H9 (cell line): ENCODE measurements at regions not wholly inside any gene's neighbourhood (a gene's known extent, or its start where the extent isn't known, plus 50 kb on each side); places are given as distances from the start of the nearest gene placed in this dataset.

ENCODE experiments used
- DNase-seq: peaks from one replicate; pipeline ENCODE4 v3.0.0-alpha.2; 2017
- H2AFZ ChIP-seq: one replicate; pipeline ENCODE4 v1.6.1; 2013; ENCODE audit warnings: mild to moderate bottlenecking, low read length, control low read depth, moderate library complexity
- H2AK5ac ChIP-seq: 2 replicates; pipeline ENCODE4 v1.6.1; 2013; ENCODE audit warnings: low read length, control low read depth, mixed read lengths; ENCODE audit not compliant: insufficient read length
- H2BK120ac ChIP-seq: one replicate; pipeline ENCODE4 v1.6.1; 2013; ENCODE audit warnings: low read depth, mild to moderate bottlenecking, low read length, control low read depth, inconsistent platforms; ENCODE audit not compliant: poor library complexity, severe bottlenecking
- H2BK12ac ChIP-seq: 2 replicates; pipeline ENCODE4 v1.6.1; 2013; ENCODE audit warnings: low read length, control low read depth, mixed read lengths, low read depth; ENCODE audit not compliant: insufficient read length
- H2BK15ac ChIP-seq: 2 replicates; pipeline ENCODE4 v1.6.1; 2013; ENCODE audit warnings: low read depth, low read length, control low read depth
- H2BK20ac ChIP-seq: one replicate; pipeline ENCODE4 v1.6.1; 2013; ENCODE audit warnings: low read depth, mild to moderate bottlenecking, low read length, control low read depth, inconsistent platforms; ENCODE audit not compliant: poor library complexity, severe bottlenecking
- H2BK5ac ChIP-seq: 2 replicates; pipeline ENCODE4 v1.6.1; 2013; ENCODE audit warnings: low read length, control low read depth, mixed read lengths; ENCODE audit not compliant: insufficient read length
- H3K14ac ChIP-seq: 2 replicates; pipeline ENCODE4 v1.6.1; 2013; ENCODE audit warnings: low read length, control low read depth; ENCODE audit not compliant: insufficient read depth
- H3K18ac ChIP-seq: 2 replicates; pipeline ENCODE4 v1.6.1; 2013; ENCODE audit warnings: low read depth, mild to moderate bottlenecking, mixed read lengths, low read length, control low read depth; ENCODE audit not compliant: insufficient read length
- H3K23ac ChIP-seq: 2 replicates; pipeline ENCODE4 v1.6.1; 2013; ENCODE audit warnings: low read length, control low read depth, mixed read lengths, low read depth; ENCODE audit not compliant: insufficient read length
- H3K23me2 ChIP-seq: 2 replicates; pipeline ENCODE4 v1.6.1; 2013; ENCODE audit warnings: low read depth, mild to moderate bottlenecking, mixed read lengths, low read length, control low read depth; ENCODE audit not compliant: insufficient read length, poor library complexity, severe bottlenecking
- H3K27ac ChIP-seq: 2 replicates; pipeline ENCODE4 v1.5.1; 2013; ENCODE audit warnings: low read length, control low read depth, mixed read lengths, low read depth; ENCODE audit not compliant: insufficient read length
- H3K27me3 ChIP-seq: 2 replicates; pipeline ENCODE4 v1.6.1; 2013; ENCODE audit warnings: low read length, control low read depth, inconsistent platforms; ENCODE audit not compliant: insufficient read depth
- H3K4ac ChIP-seq: 2 replicates; pipeline ENCODE4 v1.6.1; 2013; ENCODE audit warnings: low read depth, mild to moderate bottlenecking, control low read depth, inconsistent platforms, low read length, moderate library complexity
- H3K4me1 ChIP-seq: 2 replicates; pipeline ENCODE4 v1.6.1; 2013; ENCODE audit warnings: low read length, control low read depth, inconsistent platforms; ENCODE audit not compliant: insufficient read depth
- H3K4me2 ChIP-seq: 2 replicates; pipeline ENCODE4 v1.6.1; 2013; ENCODE audit warnings: low read length, control low read depth, mixed read lengths; ENCODE audit not compliant: insufficient read length, insufficient read depth
- H3K56ac ChIP-seq: 2 replicates; pipeline ENCODE4 v1.6.1; 2013; ENCODE audit warnings: low read depth, mild to moderate bottlenecking, mixed read lengths, low read length, control low read depth; ENCODE audit not compliant: insufficient read length
- H3K79me1 ChIP-seq: 2 replicates; pipeline ENCODE4 v1.6.1; 2013; ENCODE audit warnings: low read depth, mild to moderate bottlenecking, moderate library complexity, low read length, control low read depth, inconsistent platforms; ENCODE audit not compliant: insufficient read depth, poor library complexity, severe bottlenecking
- H3K79me2 ChIP-seq: 2 replicates; pipeline ENCODE4 v1.6.1; 2013; ENCODE audit warnings: low read length, control low read depth, inconsistent platforms; ENCODE audit not compliant: insufficient read depth
- H3K9ac ChIP-seq: 2 replicates; pipeline ENCODE4 v1.6.1; 2013; ENCODE audit warnings: low read length, control low read depth, mixed read lengths; ENCODE audit not compliant: insufficient read length; ENCODE audit errors: extremely low read depth
- H3K9me3 ChIP-seq: one replicate; pipeline ENCODE4 v1.6.1; 2013; ENCODE audit warnings: low read depth, low read length, inconsistent platforms; ENCODE audit not compliant: control insufficient read depth
- H3T11ph ChIP-seq: one replicate; pipeline ENCODE4 v1.6.1; 2013; ENCODE audit warnings: mild to moderate bottlenecking, low read length, control low read depth, inconsistent platforms
- H4K20me1 ChIP-seq: one replicate; pipeline ENCODE4 v1.6.1; 2013; ENCODE audit not compliant: control insufficient read depth, insufficient read length, insufficient read depth
- H4K5ac ChIP-seq: 2 replicates; pipeline ENCODE4 v1.6.1; 2013; ENCODE audit warnings: low read depth, mild to moderate bottlenecking, mixed read lengths, low read length, control low read depth; ENCODE audit not compliant: insufficient read length
- H4K8ac ChIP-seq: replicated peaks from 2 replicates; pipeline ENCODE4 v1.6.1; 2013; ENCODE audit warnings: low read length, control low read depth, mixed read lengths, low read depth; ENCODE audit not compliant: insufficient read length
- H4K91ac ChIP-seq: 2 replicates; pipeline ENCODE4 v1.6.1; 2013; ENCODE audit warnings: low read depth, mild to moderate bottlenecking, moderate library complexity, mixed read lengths, low read length, control low read depth; ENCODE audit not compliant: insufficient read length
- H3K27ac Mint-ChIP-seq, 3 experiments: 2 replicates in 2 of 3; 3 replicates in 1 of 3; pipeline ENCODE4 v1.8.0; 2020 to 2021; ENCODE audit warnings: mixed read lengths in 3 of 3, mild to moderate bottlenecking in 1 of 3, moderate library complexity in 1 of 3
- H3K27me3 Mint-ChIP-seq: 2 replicates; pipeline ENCODE4 v1.8.0; 2021; ENCODE audit warnings: low read depth, mild to moderate bottlenecking, moderate library complexity, mixed read lengths
- H3K36me3 Mint-ChIP-seq, 3 experiments: 2 replicates in 2 of 3; 3 replicates in 1 of 3; pipeline ENCODE4 v1.8.0; 2020 to 2021; ENCODE audit warnings: low read depth in 3 of 3, mixed read lengths in 3 of 3; ENCODE audit not compliant: insufficient read depth in 1 of 3
- H3K4me1 Mint-ChIP-seq, 2 experiments: 2 replicates each; pipeline ENCODE4 v1.8.0; 2020; ENCODE audit warnings: mixed read lengths in 2 of 2
- H3K4me3 Mint-ChIP-seq, 2 experiments: 2 replicates in 1 of 2; 3 replicates in 1 of 2; pipeline ENCODE4 v1.8.0; 2020 to 2021; ENCODE audit warnings: mild to moderate bottlenecking in 2 of 2, mixed read lengths in 2 of 2, moderate library complexity in 1 of 2
- H3K9me3 Mint-ChIP-seq, 2 experiments: 2 replicates in 1 of 2; 3 replicates in 1 of 2; pipeline ENCODE4 v1.8.0; 2020; ENCODE audit warnings: mild to moderate bottlenecking in 2 of 2, mixed read lengths in 2 of 2, moderate library complexity in 1 of 2
- WGBS: extraction: QIAGEN DNeasy Blood & Tissue Kit; methylation state at CpG from one replicate; pipeline ENCODE4 v1.1.7; 2013; ENCODE audit warnings: missing lambda C conversion rate, low lambda C conversion rate, mixed read lengths; ENCODE audit not compliant: insufficient read length; ENCODE audit errors: extremely low coverage; 5-methylcytosine and 5-hydroxymethylcytosine counted together
- TF ChIP-seq, protein P1 (sequence below): fragments of 200-600 bp; sonication (generic); conservative IDR thresholded peaks from 3 replicates; pipeline ENCODE4 v1.8.0; 2021; ENCODE audit warnings: antibody characterized with exemption, mild to moderate bottlenecking

DNA sequence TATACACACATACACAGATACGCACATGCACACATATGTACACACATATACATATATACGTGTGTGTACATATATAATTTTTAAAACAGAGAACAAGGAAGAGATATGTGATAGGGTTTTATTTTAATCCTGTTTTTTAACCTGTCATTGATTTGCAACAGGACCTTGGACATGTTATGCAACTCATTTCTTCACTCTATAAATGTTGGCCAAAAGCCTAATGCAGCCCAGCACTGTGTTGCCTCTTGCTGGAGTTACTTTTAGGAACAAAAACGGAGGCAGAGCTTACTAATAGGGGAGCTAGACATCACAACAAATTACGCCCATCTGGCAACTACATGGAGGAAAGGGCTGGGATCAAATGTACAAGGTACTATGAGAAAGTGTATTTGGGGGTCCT lies 179.9 kb upstream of the TAB2 start:
- H3K4me3 Mint-ChIP-seq: no peak overlapping the region
- Histone ChIP-seq H3K79me2 (no peaks in the 10 kb centered on the region), H3K4me1 (no peaks in the 10 kb centered on the region), H3K56ac (no peak overlapping the region), H2BK12ac (no peak overlapping the region), H2BK15ac (no peak overlapping the region), H3K23ac (no peak overlapping the region), H3K9ac (no peak overlapping the region), H3K18ac (no peak overlapping the region), H3K23me2 (no peaks in the 10 kb centered on the region), H4K8ac (no peak overlapping the region), H3K14ac (no peak overlapping the region), H4K20me1 (no peaks in the 10 kb centered on the region), H2BK5ac (no peak overlapping the region), H3K4ac (no peak overlapping the region), H4K5ac (no peak overlapping the region), H3K79me1 (no peaks in the 10 kb centered on the region), H3T11ph (no peak overlapping the region), H2AFZ (no peak overlapping the region), H4K91ac (no peak overlapping the region), H3K9me3 (no peaks in the 10 kb centered on the region), H2BK120ac (no peak overlapping the region), H2AK5ac (no peak overlapping the region), H3K27me3 (no peaks in the 10 kb centered on the region), H2BK20ac (no peak overlapping the region), H3K27ac (no peak overlapping the region), H3K4me2 (no peak overlapping the region)
- H3K4me1 Mint-ChIP-seq: peaks cover 0 to 4% of the 10 kb centered on the region in 2 experiments; a peak in 1 of 4 replicates
- no peak for DNase-seq
- no peak overlapping the region for H3K27ac Mint-ChIP-seq
- no CpG with 5 or more reads among the region's 4 CpGs for WGBS
- no peaks in the 10 kb centered on the region; a peak in 1 of 5 replicates for H3K9me3 Mint-ChIP-seq
- H3K36me3 Mint-ChIP-seq: no peaks in the 10 kb centered on the region; a peak in 1 of 7 replicates
- H3K27me3 Mint-ChIP-seq: no peaks in the 10 kb centered on the region
- TF ChIP-seq, protein P1, sequence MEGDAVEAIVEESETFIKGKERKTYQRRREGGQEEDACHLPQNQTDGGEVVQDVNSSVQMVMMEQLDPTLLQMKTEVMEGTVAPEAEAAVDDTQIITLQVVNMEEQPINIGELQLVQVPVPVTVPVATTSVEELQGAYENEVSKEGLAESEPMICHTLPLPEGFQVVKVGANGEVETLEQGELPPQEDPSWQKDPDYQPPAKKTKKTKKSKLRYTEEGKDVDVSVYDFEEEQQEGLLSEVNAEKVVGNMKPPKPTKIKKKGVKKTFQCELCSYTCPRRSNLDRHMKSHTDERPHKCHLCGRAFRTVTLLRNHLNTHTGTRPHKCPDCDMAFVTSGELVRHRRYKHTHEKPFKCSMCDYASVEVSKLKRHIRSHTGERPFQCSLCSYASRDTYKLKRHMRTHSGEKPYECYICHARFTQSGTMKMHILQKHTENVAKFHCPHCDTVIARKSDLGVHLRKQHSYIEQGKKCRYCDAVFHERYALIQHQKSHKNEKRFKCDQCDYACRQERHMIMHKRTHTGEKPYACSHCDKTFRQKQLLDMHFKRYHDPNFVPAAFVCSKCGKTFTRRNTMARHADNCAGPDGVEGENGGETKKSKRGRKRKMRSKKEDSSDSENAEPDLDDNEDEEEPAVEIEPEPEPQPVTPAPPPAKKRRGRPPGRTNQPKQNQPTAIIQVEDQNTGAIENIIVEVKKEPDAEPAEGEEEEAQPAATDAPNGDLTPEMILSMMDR: no peak
